ENCODE measurements at regions not wholly inside any gene's neighbourhood (a gene's known extent, or its start where the extent isn't known, plus 50 kb on each side); places are given as distances from the start of the nearest gene placed in this dataset.

DNA sequence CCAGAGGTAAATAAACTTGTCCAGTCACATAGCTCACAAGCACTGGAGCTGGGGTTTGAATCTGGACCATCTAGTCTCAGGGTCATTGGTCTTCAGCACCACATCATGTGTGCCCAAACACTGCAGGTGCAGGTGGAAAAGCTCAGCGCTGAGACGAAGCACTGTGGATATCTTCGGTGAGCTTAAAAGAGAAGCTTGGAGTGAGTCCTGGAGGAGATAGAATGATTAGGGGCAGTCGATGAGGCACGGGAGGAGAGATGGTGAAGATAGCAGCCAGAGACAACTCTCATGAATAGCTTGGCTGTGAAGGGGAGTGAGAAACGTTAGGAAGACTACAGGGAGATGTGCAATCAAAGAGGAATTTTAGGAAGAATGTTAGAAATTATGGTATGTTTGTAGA, 389.3 kb downstream of the FGF9 start:
- no peak for TF ChIP-seq CTCF (conservative IDR thresholded peaks at IDR 0.05 in 1 of 2, IDR thresholded peaks at IDR 0.05 in 1 of 2; ENCODE audit: extremely low read depth in 1 of 2, insufficient read depth in 1 of 2, low read depth in 1 of 2, low read length in 2 of 2)
- no peak for TF ChIP-seq EZH2 (IDR thresholded peaks at IDR 0.05; ENCODE audit: borderline replicate concordance, low read length)

Data from mammary epithelial cell (primary cell).